CD14-positive monocyte (primary cell): ENCODE measurements at regions not wholly inside any gene's neighbourhood (a gene's known extent, or its start where the extent isn't known, plus 50 kb on each side); places are given as distances from the start of the nearest gene placed in this dataset.

ENCODE experiments used
- DNase-seq, 3 donors: peaks; one replicate each; pipeline ENCODE4 v3.0.0-alpha.2; 2011 to 2022
- H2AFZ ChIP-seq: 2 replicates; pipeline ENCODE4 v1.6.0; 2012; ENCODE audit warnings: mild to moderate bottlenecking, low read depth, low read length, inconsistent platforms; ENCODE audit not compliant: insufficient read depth, poor library complexity, severe bottlenecking
- H3K27ac ChIP-seq, 2 donors: 1 replicate in 1 of 2; 2 replicates in 1 of 2; pipeline ENCODE4 v1.5.1; 2012 to 2013; ENCODE audit warnings: low read length in 2 of 2, control low read depth in 1 of 2, inconsistent platforms in 1 of 2, low read depth in 1 of 2, mild to moderate bottlenecking in 1 of 2
- H3K27me3 ChIP-seq, 2 donors: one replicate each; pipeline versions ENCODE4 v1.6.0 to v1.6.1; 2011 to 2013; ENCODE audit warnings: low read length in 2 of 2; ENCODE audit not compliant: control insufficient read depth in 2 of 2, insufficient read depth in 2 of 2
- H3K36me3 ChIP-seq, 2 donors: replicated peaks in 1 of 2; 1 replicate in 1 of 2; 2 replicates in 1 of 2; pipeline versions ENCODE4 v1.5.1 to v1.6.1; 2012 to 2013; ENCODE audit warnings: low read length in 2 of 2, control low read depth in 1 of 2, inconsistent platforms in 1 of 2, mild to moderate bottlenecking in 1 of 2; ENCODE audit not compliant: insufficient read depth in 2 of 2, control insufficient read depth in 1 of 2
- H3K4me1 ChIP-seq, 2 donors: 1 replicate in 1 of 2; 2 replicates in 1 of 2; pipeline versions ENCODE4 v1.5.1 to v1.6.1; 2012 to 2013; ENCODE audit warnings: low read length in 2 of 2, control low read depth in 1 of 2, inconsistent platforms in 1 of 2, mild to moderate bottlenecking in 1 of 2, moderate library complexity in 1 of 2; ENCODE audit not compliant: insufficient read depth in 2 of 2, control insufficient read depth in 1 of 2
- H3K4me2 ChIP-seq: replicated peaks from 2 replicates; pipeline ENCODE3; 2012; ENCODE audit warnings: low read length, moderate library complexity, mild to moderate bottlenecking; ENCODE audit not compliant: poor library complexity, severe bottlenecking; ENCODE audit errors: extremely low read depth
- H3K4me3 ChIP-seq, 3 experiments: fragments of 200-600 bp in 1 of 3; sonication (generic) in 1 of 3; replicated peaks in 1 of 3; 1 replicate in 2 of 3; 2 replicates in 1 of 3; pipeline ENCODE4 v1.5.1; 2011 to 2013; ENCODE audit warnings: low read length in 3 of 3, mild to moderate bottlenecking in 3 of 3, control low read depth in 2 of 3, low read depth in 2 of 3, inconsistent platforms in 1 of 3, moderate library complexity in 1 of 3
- H3K79me2 ChIP-seq: 2 replicates; pipeline ENCODE4 v1.6.0; 2012; ENCODE audit warnings: mild to moderate bottlenecking, control low read depth, inconsistent platforms, low read length, moderate library complexity; ENCODE audit not compliant: insufficient read depth
- H3K9ac ChIP-seq: 2 replicates; pipeline ENCODE4 v1.6.0; 2017; ENCODE audit warnings: low read length, mild to moderate bottlenecking; ENCODE audit not compliant: insufficient read depth, poor library complexity, severe bottlenecking
- H3K9me3 ChIP-seq, 2 donors: replicated peaks in 1 of 2; 1 replicate in 1 of 2; 2 replicates in 1 of 2; pipeline versions ENCODE4 v1.5.1 to v1.6.1; 2012 to 2013; ENCODE audit warnings: low read length in 2 of 2, control low read depth in 1 of 2; ENCODE audit not compliant: control insufficient read depth in 1 of 2, insufficient read depth in 1 of 2
- H4K20me1 ChIP-seq: 2 replicates; pipeline ENCODE4 v1.6.0; 2012; ENCODE audit warnings: mild to moderate bottlenecking, low read length, control low read depth, moderate library complexity; ENCODE audit not compliant: insufficient read depth
- H3K27ac Mint-ChIP-seq, 7 donors: one replicate each; pipeline ENCODE4 v1.8.0; 2020; ENCODE audit warnings: mild to moderate bottlenecking in 7 of 7, mixed read lengths in 7 of 7, moderate library complexity in 6 of 7, inconsistent platforms in 2 of 7
- H3K27me3 Mint-ChIP-seq, 3 donors: one replicate each; pipeline ENCODE4 v1.8.0; 2021 to 2022; ENCODE audit warnings: low read depth in 3 of 3, mild to moderate bottlenecking in 3 of 3, mixed read lengths in 3 of 3, moderate library complexity in 3 of 3, inconsistent platforms in 1 of 3
- H3K36me3 Mint-ChIP-seq, 2 donors: one replicate each; pipeline ENCODE4 v1.8.0; 2020; ENCODE audit warnings: mixed read lengths in 2 of 2, inconsistent platforms in 1 of 2, mild to moderate bottlenecking in 1 of 2
- H3K4me1 Mint-ChIP-seq: one replicate; pipeline ENCODE4 v1.8.0; 2020; ENCODE audit warnings: mild to moderate bottlenecking, mixed read lengths
- H3K4me3 Mint-ChIP-seq, 2 donors: one replicate each; pipeline ENCODE4 v1.8.0; 2020; ENCODE audit warnings: mild to moderate bottlenecking in 2 of 2, mixed read lengths in 2 of 2, moderate library complexity in 1 of 2
- H3K9me3 Mint-ChIP-seq, 7 donors: one replicate each; pipeline ENCODE4 v1.8.0; 2020 to 2022; ENCODE audit warnings: mixed read lengths in 7 of 7, mild to moderate bottlenecking in 6 of 7, moderate library complexity in 6 of 7, inconsistent platforms in 2 of 7
- WGBS: methylation state at CpG from one replicate; pipeline ENCODE4 v1.1.5; 2013; ENCODE audit warnings: missing lambda C conversion rate; ENCODE audit not compliant: insufficient coverage; 5-methylcytosine and 5-hydroxymethylcytosine counted together
- intact Hi-C, 2 donors: fragments of 100-400 bp; cut with micrococcal nuclease; formaldehyde crosslinking; loops; one replicate each; pipeline versions ENCODE4 v1.15.0 to v1.15.1; 2023
- TF ChIP-seq, protein P1 (sequence below): fragments of 200-600 bp; IDR thresholded peaks from one replicate; pipeline ENCODE4 v1.8.0; 2022; ENCODE audit warnings: antibody characterized with exemption, mild to moderate bottlenecking

DNA sequence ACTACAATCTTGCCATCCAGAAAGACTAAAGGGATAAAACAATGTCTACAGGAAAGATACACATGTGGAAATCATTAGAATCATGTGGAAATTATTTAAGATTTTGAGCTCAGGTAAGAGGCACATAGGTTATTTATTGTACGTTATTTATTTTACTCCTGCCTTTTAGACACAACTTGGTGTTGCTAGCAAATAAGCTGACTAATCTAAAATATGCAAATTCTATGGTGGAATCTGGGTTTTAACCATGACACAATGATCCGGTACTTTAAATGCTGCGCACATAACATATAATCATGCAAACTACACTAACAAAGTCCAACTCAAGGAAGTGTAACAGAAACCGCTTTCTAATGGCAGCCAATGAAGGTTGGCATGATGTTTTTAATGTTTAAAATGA lies 112.5 kb downstream of the IFI44 start:
- H2AFZ ChIP-seq = no peak overlapping the region
- Mint-ChIP-seq H3K36me3 (no peaks in the 10 kb centered on the region), H3K27me3 (no peaks in the 10 kb centered on the region), H3K4me3 (no peak overlapping the region), H3K27ac (no peak overlapping the region), H3K9me3 (peaks cover 0 to 7% (median 5%) of the 10 kb centered on the region in 7 donors), H3K4me1 (no peaks in the 10 kb centered on the region)
- TF ChIP-seq, protein P1, sequence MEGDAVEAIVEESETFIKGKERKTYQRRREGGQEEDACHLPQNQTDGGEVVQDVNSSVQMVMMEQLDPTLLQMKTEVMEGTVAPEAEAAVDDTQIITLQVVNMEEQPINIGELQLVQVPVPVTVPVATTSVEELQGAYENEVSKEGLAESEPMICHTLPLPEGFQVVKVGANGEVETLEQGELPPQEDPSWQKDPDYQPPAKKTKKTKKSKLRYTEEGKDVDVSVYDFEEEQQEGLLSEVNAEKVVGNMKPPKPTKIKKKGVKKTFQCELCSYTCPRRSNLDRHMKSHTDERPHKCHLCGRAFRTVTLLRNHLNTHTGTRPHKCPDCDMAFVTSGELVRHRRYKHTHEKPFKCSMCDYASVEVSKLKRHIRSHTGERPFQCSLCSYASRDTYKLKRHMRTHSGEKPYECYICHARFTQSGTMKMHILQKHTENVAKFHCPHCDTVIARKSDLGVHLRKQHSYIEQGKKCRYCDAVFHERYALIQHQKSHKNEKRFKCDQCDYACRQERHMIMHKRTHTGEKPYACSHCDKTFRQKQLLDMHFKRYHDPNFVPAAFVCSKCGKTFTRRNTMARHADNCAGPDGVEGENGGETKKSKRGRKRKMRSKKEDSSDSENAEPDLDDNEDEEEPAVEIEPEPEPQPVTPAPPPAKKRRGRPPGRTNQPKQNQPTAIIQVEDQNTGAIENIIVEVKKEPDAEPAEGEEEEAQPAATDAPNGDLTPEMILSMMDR = no peak
- H3K27ac ChIP-seq = no peak overlapping the region
- no peaks in the 10 kb centered on the region for H3K79me2 ChIP-seq
- H3K4me2 ChIP-seq = no peak overlapping the region
- H3K9ac ChIP-seq = no peak overlapping the region
- H3K9me3 ChIP-seq = peaks cover 1 to 5% of the 10 kb centered on the region in 2 donors
- H3K4me3 ChIP-seq = no peak overlapping the region
- DNase-seq = no peak
- no peaks in the 10 kb centered on the region for H3K27me3 ChIP-seq
- no peaks in the 10 kb centered on the region for H3K4me1 ChIP-seq
- no peaks in the 10 kb centered on the region for H4K20me1 ChIP-seq
- no CpG with 5 or more reads among the region's 4 CpGs for WGBS
- intact Hi-C loops = no loop called here
- no peaks in the 10 kb centered on the region for H3K36me3 ChIP-seq

DNA sequence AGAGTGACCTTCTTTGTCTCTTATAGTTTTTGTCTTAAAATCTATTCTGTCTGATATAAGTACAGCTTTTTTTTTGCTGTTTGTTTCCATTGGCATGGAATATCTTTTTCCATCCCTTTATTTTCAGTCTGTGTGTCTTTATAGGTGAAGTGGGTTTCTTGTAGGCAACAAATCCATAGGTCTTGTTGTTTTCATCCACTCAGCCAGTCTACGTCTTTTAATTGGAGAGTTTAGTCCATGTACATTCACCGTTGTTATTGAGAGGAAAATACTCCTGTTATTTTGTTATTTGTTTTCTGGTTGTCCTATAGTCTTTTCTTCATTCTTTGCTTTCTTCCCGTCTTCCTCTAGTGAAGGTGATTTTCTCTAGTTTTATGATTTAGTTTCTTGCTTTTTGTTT lies 115.9 kb downstream of the IFI44 start:
- no CpG with 5 or more reads among the region's 3 CpGs for WGBS
- no peaks in the 10 kb centered on the region for H3K36me3 ChIP-seq
- peaks cover 0 to 10% (median 6%) of the 10 kb centered on the region in 7 donors for H3K9me3 Mint-ChIP-seq

More for the DNA sequence above, 115.9 kb downstream of the IFI44 start:
- Mint-ChIP-seq H3K36me3 (no peaks in the 10 kb centered on the region), H3K4me1 (no peaks in the 10 kb centered on the region), H3K27me3 (no peaks in the 10 kb centered on the region), H3K4me3 (no peak overlapping the region), H3K27ac (no peak overlapping the region)
- H4K20me1 ChIP-seq = no peaks in the 10 kb centered on the region
- H2AFZ ChIP-seq = no peak overlapping the region
- no peaks in the 10 kb centered on the region for H3K4me1 ChIP-seq
- H3K27me3 ChIP-seq = no peaks in the 10 kb centered on the region
- TF ChIP-seq, protein P1 = no peak
- H3K4me2 ChIP-seq = no peak overlapping the region
- DNase-seq = no peak
- intact Hi-C loops = no loop called here
- H3K27ac ChIP-seq = no peak overlapping the region
- no peaks in the 10 kb centered on the region for H3K79me2 ChIP-seq
- peaks cover 5 to 13% of the 10 kb centered on the region in 2 donors for H3K9me3 ChIP-seq
- H3K9ac ChIP-seq = no peak overlapping the region
- no peak overlapping the region for H3K4me3 ChIP-seq
